GM23338 (cell line): ENCODE measurements at regions not wholly inside any gene's neighbourhood (a gene's known extent, or its start where the extent isn't known, plus 50 kb on each side); places are given as distances from the start of the nearest gene placed in this dataset.

Experiments used
- ATAC-seq: fragments of 200-7000 bp; cut with Tn5 transposase; 3 replicates; pipeline ENCODE4 v1.9.1; 2020
- DNase-seq: peaks from one replicate; pipeline ENCODE4 v3.0.0-alpha.2; 2015; ENCODE audit warnings: low spot score
- H2AFZ ChIP-seq: fragments of 200-600 bp; sonication (generic); 2 replicates; pipeline ENCODE4 v1.8.0; 2016; ENCODE audit warnings: antibody characterized with exemption, mild to moderate bottlenecking, moderate library complexity
- H3F3A ChIP-seq: fragments of 200-600 bp; sonication (generic); replicated peaks from 2 replicates; pipeline ENCODE4 v1.8.0; 2017; ENCODE audit warnings: antibody characterized with exemption, mixed run types, low read depth
- H3K27ac ChIP-seq: fragments of 200-600 bp; sonication (generic); 2 replicates; pipeline ENCODE4 v1.6.1; 2016; ENCODE audit warnings: low read depth
- H3K27me3 ChIP-seq: fragments of 200-600 bp; sonication (generic); 2 replicates; pipeline ENCODE4 v1.8.0; 2016; ENCODE audit warnings: mild to moderate bottlenecking, mixed run types, moderate library complexity; ENCODE audit not compliant: insufficient read depth
- H3K36me3 ChIP-seq: fragments of 200-600 bp; sonication (generic); 2 replicates; pipeline ENCODE4 v1.8.0; 2016; ENCODE audit warnings: mild to moderate bottlenecking; ENCODE audit not compliant: insufficient read depth
- H3K4me1 ChIP-seq: fragments of 200-600 bp; sonication (generic); 2 replicates; pipeline ENCODE4 v1.8.0; 2016; ENCODE audit warnings: mild to moderate bottlenecking, moderate library complexity; ENCODE audit not compliant: insufficient read depth
- H3K4me2 ChIP-seq: fragments of 200-600 bp; sonication (generic); 2 replicates; pipeline ENCODE4 v1.7.1; 2017; ENCODE audit warnings: mixed run types
- H3K4me3 ChIP-seq: fragments of 200-600 bp; sonication (generic); 2 replicates; pipeline ENCODE4 v1.6.1; 2016; ENCODE audit warnings: mixed run types
- H3K79me2 ChIP-seq: fragments of 200-600 bp; sonication (generic); replicated peaks from 2 replicates; pipeline ENCODE4 v1.8.0; 2017; ENCODE audit warnings: mild to moderate bottlenecking; ENCODE audit not compliant: insufficient read depth
- H3K9me2 ChIP-seq: fragments of 200-600 bp; sonication (generic); 2 replicates; pipeline ENCODE4 v1.8.0; 2017; ENCODE audit not compliant: insufficient read depth
- H4K20me1 ChIP-seq: fragments of 200-600 bp; sonication (generic); replicated peaks from 2 replicates; pipeline ENCODE4 v1.8.0; 2017; ENCODE audit warnings: mild to moderate bottlenecking; ENCODE audit not compliant: insufficient read depth
- H3K27ac Mint-ChIP-seq: 2 replicates; pipeline ENCODE4 v1.8.0; 2020; ENCODE audit warnings: inconsistent platforms, mild to moderate bottlenecking, moderate library complexity, mixed read lengths
- H3K27me3 Mint-ChIP-seq: 3 replicates; pipeline ENCODE4 v1.8.0; 2022; ENCODE audit warnings: low read depth, mild to moderate bottlenecking, moderate library complexity, mixed read lengths, inconsistent platforms; ENCODE audit not compliant: insufficient read depth, poor library complexity
- H3K36me3 Mint-ChIP-seq: 3 replicates; pipeline ENCODE4 v1.8.0; 2021; ENCODE audit warnings: low read depth, mild to moderate bottlenecking, inconsistent platforms, moderate library complexity, mixed read lengths
- H3K4me1 Mint-ChIP-seq: 3 replicates; pipeline ENCODE4 v1.8.0; 2020; ENCODE audit warnings: mild to moderate bottlenecking, inconsistent platforms, mixed read lengths
- H3K4me3 Mint-ChIP-seq: 3 replicates; pipeline ENCODE4 v1.8.0; 2021; ENCODE audit warnings: moderate library complexity, mild to moderate bottlenecking, inconsistent platforms, mixed read lengths
- H3K9me3 Mint-ChIP-seq: 3 replicates; pipeline ENCODE4 v1.8.0; 2020; ENCODE audit warnings: moderate library complexity, mild to moderate bottlenecking, inconsistent platforms, mixed read lengths
- EZH2 ChIP-seq: fragments of 200-600 bp; sonication (generic); IDR thresholded peaks from one replicate; pipeline ENCODE4 v1.8.0; 2017; ENCODE audit warnings: antibody characterized with exemption, mild to moderate bottlenecking, low read depth; ENCODE audit not compliant: unreplicated experiment
- JUNB ChIP-seq: IDR thresholded peaks from one replicate; pipeline ENCODE4 v1.6.1; 2016; ENCODE audit warnings: antibody characterized with exemption; ENCODE audit not compliant: unreplicated experiment
- POLR2AphosphoS5 ChIP-seq: IDR thresholded peaks from 2 replicates; pipeline ENCODE4 v1.6.1; 2016; ENCODE audit warnings: antibody characterized with exemption, low read depth
- STAT1 ChIP-seq: IDR thresholded peaks from one replicate; pipeline ENCODE4 v1.6.1; 2016; ENCODE audit warnings: antibody characterized with exemption; ENCODE audit not compliant: unreplicated experiment
- ZNF462 ChIP-seq: fragments of 250-450 bp; sonication (Bioruptor Pico); IDR thresholded peaks from 2 replicates; pipeline ENCODE4 v1.5.0; 2020; ENCODE audit warnings: mild to moderate bottlenecking, moderate library complexity

GRCh38 chr2:118737684-118738083, 109.8 kb downstream of the EN1 start:
- peaks cover 24% of the 10 kb centered on the region for H3K4me1 ChIP-seq
- Mint-ChIP-seq H3K9me3 (peaks cover 9% of the 10 kb centered on the region; the same call in 2 of the 3 replicates), H3K4me1 (peaks cover 23% of the 10 kb centered on the region), H3K27ac (no peak overlapping the region), H3K4me3 (no peak overlapping the region), H3K36me3 (no peaks in the 10 kb centered on the region; the same call in 2 of the 3 replicates), H3K27me3 (peaks cover 2% of the 10 kb centered on the region)
- H3K4me2 ChIP-seq = peak overlapping the region; percentile 67
- peaks cover 3% of the 10 kb centered on the region for H3K9me2 ChIP-seq
- no peaks in the 10 kb centered on the region for H3K79me2 ChIP-seq
- no peaks in the 10 kb centered on the region for H3K27me3 ChIP-seq
- H3F3A ChIP-seq = no peaks in the 10 kb centered on the region
- DNase-seq = no peak
- 0 out of 2 replicates have a peak overlapping the region, but pooled peaks have one; percentile 20 for H3K4me3 ChIP-seq
- H2AFZ ChIP-seq = no peak overlapping the region; the same call in 1 of the 2 replicates
- H3K27ac ChIP-seq = no peak overlapping the region
- no peaks in the 10 kb centered on the region for H3K36me3 ChIP-seq
- H4K20me1 ChIP-seq = no peaks in the 10 kb centered on the region
- peak; percentile 55 for ATAC-seq
- TF ChIP-seq STAT1 (no peak), ZNF462 (CRISPR knock-in tag) (0 out of 2 replicates have a peak, but pooled peaks have one; percentile 20), POLR2AphosphoS5 (no peak), EZH2 (no peak)

GRCh38 chr2:118732432-118732831, 115.0 kb downstream of the EN1 start:
- Mint-ChIP-seq H3K36me3 (peaks cover 6% of the 10 kb centered on the region; the same call in 1 of the 3 replicates), H3K4me1 (peaks cover 6% of the 10 kb centered on the region), H3K9me3 (peaks cover 7% of the 10 kb centered on the region), H3K27me3 (peaks cover 8% of the 10 kb centered on the region), H3K27ac (no peak overlapping the region), H3K4me3 (no peak overlapping the region)
- H3K4me3 ChIP-seq = no peak overlapping the region
- H3F3A ChIP-seq = no peaks in the 10 kb centered on the region
- H3K27ac ChIP-seq = no peak overlapping the region
- H3K36me3 ChIP-seq = no peaks in the 10 kb centered on the region
- DNase-seq (no peak), ATAC-seq (no peak)
- no peak overlapping the region for H3K4me2 ChIP-seq
- H3K9me2 ChIP-seq = peaks cover 16% of the 10 kb centered on the region
- peaks cover 10% of the 10 kb centered on the region for H3K4me1 ChIP-seq
- no peaks in the 10 kb centered on the region for H3K79me2 ChIP-seq
- H3K27me3 ChIP-seq = no peaks in the 10 kb centered on the region
- H2AFZ ChIP-seq = no peak overlapping the region
- H4K20me1 ChIP-seq = no peaks in the 10 kb centered on the region
- TF ChIP-seq JUNB (no peak), ZNF462 (CRISPR knock-in tag) (no peak), EZH2 (no peak)
